Esophagus muscularis mucosa (tissue), 3 donors: ENCODE measurements at regions not wholly inside any gene's neighbourhood (a gene's known extent, or its start where the extent isn't known, plus 50 kb on each side); places are given as distances from the start of the nearest gene placed in this dataset.

Source experiments
- POLR2A ChIP-seq: fragments of 450-650 bp; IDR thresholded peaks from one replicate; pipeline ENCODE4 v1.6.1; 2017; ENCODE audit warnings: antibody characterized with exemption, moderate library complexity, mild to moderate bottlenecking, low read depth
- TF ChIP-seq, protein P1 (sequence below), 3 experiments: fragments of 200-600 bp in 2 of 3; fragments of 450-650 bp in 1 of 3; sonication (generic) in 2 of 3; IDR thresholded peaks; one replicate each; pipeline ENCODE4 v1.5.1; 2017 to 2019; ENCODE audit warnings: antibody characterized with exemption in 3 of 3, mild to moderate bottlenecking in 2 of 3, moderate library complexity in 1 of 3

DNA sequence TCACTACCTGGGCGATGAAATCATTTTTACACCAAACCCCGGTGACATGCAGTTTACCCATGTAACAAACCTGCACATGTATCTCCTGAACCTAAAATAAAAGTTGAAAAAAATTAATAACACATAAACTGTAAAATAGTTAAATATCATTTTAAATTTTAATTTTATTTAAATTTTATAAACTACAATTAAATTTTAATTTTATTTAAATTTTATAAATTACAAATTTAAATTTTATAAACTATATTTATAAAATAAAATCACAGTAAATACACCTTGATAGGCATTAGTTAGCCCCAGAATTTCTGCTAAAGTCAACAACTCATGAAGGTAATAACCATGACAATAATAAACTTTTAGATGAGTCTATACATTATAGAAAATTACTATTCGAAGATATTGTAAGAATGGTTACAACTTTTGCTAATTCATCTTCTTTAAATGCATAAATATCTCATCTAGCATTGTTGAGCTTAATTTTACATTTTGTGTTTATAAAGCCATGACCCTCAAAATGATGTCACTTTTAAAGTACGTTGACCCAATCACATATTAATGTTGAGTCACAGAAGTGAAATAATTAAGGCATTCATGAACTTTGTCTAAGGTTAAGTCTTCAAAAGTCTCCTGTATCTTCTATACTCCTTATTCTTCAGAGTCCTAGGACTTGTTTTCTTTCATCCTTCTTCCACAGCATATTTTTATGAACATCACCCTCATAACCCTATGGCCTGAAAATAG is 755.8 kb upstream of the LCORL start:
- TF ChIP-seq, protein P1, sequence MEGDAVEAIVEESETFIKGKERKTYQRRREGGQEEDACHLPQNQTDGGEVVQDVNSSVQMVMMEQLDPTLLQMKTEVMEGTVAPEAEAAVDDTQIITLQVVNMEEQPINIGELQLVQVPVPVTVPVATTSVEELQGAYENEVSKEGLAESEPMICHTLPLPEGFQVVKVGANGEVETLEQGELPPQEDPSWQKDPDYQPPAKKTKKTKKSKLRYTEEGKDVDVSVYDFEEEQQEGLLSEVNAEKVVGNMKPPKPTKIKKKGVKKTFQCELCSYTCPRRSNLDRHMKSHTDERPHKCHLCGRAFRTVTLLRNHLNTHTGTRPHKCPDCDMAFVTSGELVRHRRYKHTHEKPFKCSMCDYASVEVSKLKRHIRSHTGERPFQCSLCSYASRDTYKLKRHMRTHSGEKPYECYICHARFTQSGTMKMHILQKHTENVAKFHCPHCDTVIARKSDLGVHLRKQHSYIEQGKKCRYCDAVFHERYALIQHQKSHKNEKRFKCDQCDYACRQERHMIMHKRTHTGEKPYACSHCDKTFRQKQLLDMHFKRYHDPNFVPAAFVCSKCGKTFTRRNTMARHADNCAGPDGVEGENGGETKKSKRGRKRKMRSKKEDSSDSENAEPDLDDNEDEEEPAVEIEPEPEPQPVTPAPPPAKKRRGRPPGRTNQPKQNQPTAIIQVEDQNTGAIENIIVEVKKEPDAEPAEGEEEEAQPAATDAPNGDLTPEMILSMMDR (IDR thresholded peaks at IDR 0.05): no peak
- TF ChIP-seq POLR2A: no peak
